K562 (cell line): ENCODE measurements at regions not wholly inside any gene's neighbourhood (a gene's known extent, or its start where the extent isn't known, plus 50 kb on each side); places are given as distances from the start of the nearest gene placed in this dataset.

Experiments
- ATAC-seq: fragments of 200-7000 bp; cut with Tn5 transposase; 3 replicates; pipeline ENCODE4 v1.9.1; 2020; ENCODE audit warnings: moderate library complexity
- BruUV-seq: library from RNA; stranded (reverse); fragments of 400-500 nt; replicated peaks from 2 replicates; lab custom pipeline; 2021; lab: Mats Ljungman, UMichigan
- CTCF ChIA-PET: fragments of 300-600 bp; formaldehyde crosslinking; extraction: SDS; loops from one replicate; lab custom pipeline; 2021; ENCODE audit warnings: low intra/inter-chr PET ratio; lab: Yijun Ruan, JAX
- POLR2A ChIA-PET: fragments of 300-600, 350-650 bp; sonication (Branson Sonifier 250); formaldehyde crosslinking; extraction: SDS; loops from one replicate; lab custom pipeline; 2021; ENCODE audit warnings: antibody characterized with exemption, inconsistent platforms; lab: Yijun Ruan, JAX
- DNase-seq, 4 experiments: peaks; one replicate each; pipeline versions ENCODE4 v3.0.0 to v3.0.0-alpha.2; 2011 to 2018; ENCODE audit warnings: low spot score in 3 of 4, mixed read lengths in 3 of 4; ENCODE audit errors: extremely low read depth in 1 of 4
- FAIRE-seq: peaks from 2 replicates; lab custom pipeline; 2011; peaks lifted over from hg19 to GRCh38; lab: Jason Lieb, UNC
- H2AFZ ChIP-seq: 2 replicates; pipeline ENCODE4 v1.6.0; 2011; ENCODE audit warnings: low read depth, low read length, control low read depth, inconsistent platforms
- H3K27ac ChIP-seq: fragments of 200-600 bp; 3 replicates; pipeline ENCODE4 v1.8.0; 2011; ENCODE audit warnings: low read depth, mild to moderate bottlenecking, control low read depth, inconsistent platforms, low read length, moderate library complexity, mixed read lengths; ENCODE audit errors: extremely low read depth
- H3K27me3 ChIP-seq, 2 experiments: fragments of 300-600 bp in 1 of 2; 2 replicates in 1 of 2; 3 replicates in 1 of 2; pipeline versions ENCODE4 v1.6.0 to v1.8.0; 2011; ENCODE audit warnings: inconsistent platforms in 2 of 2, low read length in 2 of 2, mild to moderate bottlenecking in 1 of 2, mixed read lengths in 1 of 2, moderate library complexity in 1 of 2; ENCODE audit not compliant: control insufficient read depth in 2 of 2, insufficient read depth in 2 of 2
- H3K36me3 ChIP-seq: fragments of 300-600 bp; 3 replicates; pipeline ENCODE4 v1.8.0; 2011; ENCODE audit warnings: mild to moderate bottlenecking, low read length, inconsistent platforms; ENCODE audit not compliant: control insufficient read depth, insufficient read depth
- H3K4me1 ChIP-seq, 2 experiments: fragments of 200-600 bp in 1 of 2; replicated peaks in 1 of 2; 2 replicates in 1 of 2; 3 replicates in 1 of 2; pipeline versions ENCODE4 v1.5.1 to v1.8.0; 2011; ENCODE audit warnings: inconsistent platforms in 2 of 2, low read length in 2 of 2, mild to moderate bottlenecking in 1 of 2, mixed read lengths in 1 of 2, moderate library complexity in 1 of 2; ENCODE audit not compliant: control insufficient read depth in 2 of 2, insufficient read depth in 2 of 2
- H3K4me2 ChIP-seq: 2 replicates; pipeline ENCODE4 v1.6.1; 2011; ENCODE audit warnings: low read length, control low read depth, inconsistent platforms, mixed read lengths; ENCODE audit not compliant: insufficient read depth
- H3K4me3 ChIP-seq: fragments of 200-600 bp; sonication (generic), shearing (Covaris generic); 2 replicates; pipeline ENCODE4 v1.5.1; 2016; ENCODE audit warnings: control low read depth, inconsistent platforms
- H3K79me2 ChIP-seq: fragments of 200-600 bp; 3 replicates; pipeline ENCODE4 v1.8.0; 2011; ENCODE audit warnings: low read length, inconsistent platforms; ENCODE audit not compliant: control insufficient read depth, insufficient read depth
- H3K9ac ChIP-seq, 2 experiments: 2 replicates each; pipeline versions ENCODE4 v1.6.0 to v1.6.1; 2011; ENCODE audit warnings: low read depth in 2 of 2, low read length in 2 of 2, control low read depth in 1 of 2, inconsistent platforms in 1 of 2, mild to moderate bottlenecking in 1 of 2, mixed read lengths in 1 of 2; ENCODE audit not compliant: insufficient read depth in 1 of 2
- H3K9me1 ChIP-seq: one replicate; pipeline ENCODE4 v1.6.0; 2011; ENCODE audit warnings: inconsistent platforms, mild to moderate bottlenecking, low read length, moderate library complexity; ENCODE audit not compliant: control insufficient read depth, insufficient read depth
- H3K9me3 ChIP-seq: replicated peaks from 2 replicates; pipeline ENCODE4 v1.5.1; 2011; ENCODE audit warnings: low read depth, low read length, inconsistent platforms; ENCODE audit not compliant: control insufficient read depth, insufficient read depth
- H4K20me1 ChIP-seq: replicated peaks from 2 replicates; pipeline ENCODE4 v1.6.1; 2011; ENCODE audit warnings: low read length, inconsistent platforms, mixed read lengths; ENCODE audit not compliant: control insufficient read depth, insufficient read depth
- CBX1 ChIP-seq: sonication (generic); IDR thresholded peaks from 2 replicates; pipeline ENCODE4 v1.6.1; 2016; ENCODE audit warnings: antibody characterized with exemption, low read depth, mild to moderate bottlenecking
- CREBBP ChIP-seq: IDR thresholded peaks from one replicate; pipeline ENCODE4 v1.6.1; 2012; ENCODE audit warnings: low read depth, mild to moderate bottlenecking, control low read depth, inconsistent platforms, low read length
- FOXJ3 ChIP-seq: sonication (generic); formaldehyde crosslinking; IDR thresholded peaks from 2 replicates; pipeline ENCODE4 v1.4.0; 2020; ENCODE audit warnings: mild to moderate bottlenecking, missing genetic modification reagents
- KLF10 ChIP-seq: fragments of 250-450 bp; sonication (Bioruptor Pico); IDR thresholded peaks from 2 replicates; pipeline ENCODE4 v1.6.1; 2021; ENCODE audit warnings: matching md5 sums
- MEIS2 ChIP-seq: fragments of 450-650 bp; IDR thresholded peaks from 2 replicates; pipeline ENCODE4 v1.6.1; 2014; ENCODE audit warnings: mild to moderate bottlenecking; ENCODE audit not compliant: partially characterized antibody
- PHF21A ChIP-seq: fragments of 450-650 bp; IDR thresholded peaks from 2 replicates; pipeline ENCODE4 v1.6.1; 2017; ENCODE audit warnings: low read depth, borderline replicate concordance
- PHTF2 ChIP-seq: fragments of 250-450 bp; sonication (Bioruptor Pico); IDR thresholded peaks from 2 replicates; pipeline ENCODE4 v1.5.0; 2021; ENCODE audit warnings: mild to moderate bottlenecking
- SMARCE1 ChIP-seq: fragments of 450-650 bp; IDR thresholded peaks from 2 replicates; pipeline ENCODE4 v1.7.1; 2016; ENCODE audit warnings: mild to moderate bottlenecking
- SRSF7 ChIP-seq: fragments of 200-400 bp; formaldehyde crosslinking; optimal IDR thresholded peaks from 2 replicates; pipeline ENCODE3; 2017; ENCODE audit warnings: mild to moderate bottlenecking, low read depth, low read length
- ZKSCAN1 ChIP-seq: fragments of 150-350 bp; IDR thresholded peaks from 2 replicates; pipeline ENCODE4 v1.6.1; 2016; ENCODE audit warnings: low read depth, low read length
- ZNF134 ChIP-seq: fragments of 250-450 bp; sonication (Bioruptor Pico); conservative IDR thresholded peaks from 2 replicates; pipeline ENCODE4 v1.4.0; 2020
- ZNF347 ChIP-seq: fragments of 450-650 bp; formaldehyde crosslinking; IDR thresholded peaks from 2 replicates; pipeline ENCODE4 v1.4.0; 2020; ENCODE audit warnings: low read depth, mild to moderate bottlenecking, moderate library complexity
- ZNF436 ChIP-seq: fragments of 250-450, 450-650 bp; sonication (Bioruptor Pico); formaldehyde crosslinking; IDR thresholded peaks from 2 replicates; pipeline ENCODE4 v1.7.0; 2020; ENCODE audit warnings: mild to moderate bottlenecking
- WGBS: fragments of 100-300 bp; shearing (Covaris generic); methylation state at CpG from one replicate; pipeline ENCODE4 v1.1.6; 2016; ENCODE audit warnings: low coverage, mixed read lengths; ENCODE audit not compliant: insufficient coverage; ENCODE audit errors: missing lambda C conversion rate; 5-methylcytosine and 5-hydroxymethylcytosine counted together
- in situ Hi-C: fragments of 300-500 bp; cut with MboI; formaldehyde crosslinking; loops from 4 replicates; pipeline ENCODE4 v1.15.0; 2018; ENCODE audit warnings: inconsistent platforms, mixed read lengths
- intact Hi-C: fragments of 100-400 bp; cut with micrococcal nuclease; formaldehyde crosslinking; loops from 2 replicates; pipeline ENCODE4 v1.14.2; 2022
- TF ChIP-seq, protein P1 (sequence below): fragments of 250-450 bp; sonication (Bioruptor Pico); IDR thresholded peaks from 2 replicates; pipeline ENCODE4 v1.8.0; 2022; ENCODE audit warnings: inconsistent platforms, mild to moderate bottlenecking, moderate library complexity, borderline replicate concordance
- TF ChIP-seq, protein P2 (sequence below): sonication (generic); formaldehyde crosslinking; IDR thresholded peaks from 2 replicates; pipeline ENCODE4 v1.8.0; 2022; ENCODE audit warnings: mild to moderate bottlenecking, missing genetic modification reagents
- TF ChIP-seq, protein P3 (sequence below): fragments of 250-450 bp; sonication (Bioruptor Pico); IDR thresholded peaks from 2 replicates; pipeline ENCODE4 v1.4.0; 2020; ENCODE audit warnings: mild to moderate bottlenecking, moderate library complexity, borderline replicate concordance

DNA sequence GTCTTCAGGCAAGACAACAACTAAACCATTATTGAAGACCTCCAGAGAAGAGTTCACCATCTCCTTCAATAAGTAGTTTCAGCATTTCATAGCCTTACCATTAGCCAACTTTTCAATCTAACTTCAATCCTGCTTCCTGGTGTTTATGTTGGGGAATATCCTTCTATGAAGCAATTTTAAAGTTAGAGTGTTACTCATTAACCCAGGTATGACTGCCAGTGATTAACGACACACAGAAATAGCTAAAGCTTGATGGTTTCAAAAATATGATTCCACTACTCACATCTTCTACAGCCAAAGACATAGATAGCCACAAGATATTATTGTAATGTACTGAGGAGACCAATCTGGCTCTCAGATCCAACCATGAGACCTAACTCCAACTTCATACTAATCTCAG lies 403.2 kb downstream of the EFNB2 start (continued):
- TF ChIP-seq, protein P1, sequence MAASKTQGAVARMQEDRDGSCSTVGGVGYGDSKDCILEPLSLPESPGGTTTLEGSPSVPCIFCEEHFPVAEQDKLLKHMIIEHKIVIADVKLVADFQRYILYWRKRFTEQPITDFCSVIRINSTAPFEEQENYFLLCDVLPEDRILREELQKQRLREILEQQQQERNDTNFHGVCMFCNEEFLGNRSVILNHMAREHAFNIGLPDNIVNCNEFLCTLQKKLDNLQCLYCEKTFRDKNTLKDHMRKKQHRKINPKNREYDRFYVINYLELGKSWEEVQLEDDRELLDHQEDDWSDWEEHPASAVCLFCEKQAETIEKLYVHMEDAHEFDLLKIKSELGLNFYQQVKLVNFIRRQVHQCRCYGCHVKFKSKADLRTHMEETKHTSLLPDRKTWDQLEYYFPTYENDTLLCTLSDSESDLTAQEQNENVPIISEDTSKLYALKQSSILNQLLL = no peak
- TF ChIP-seq ZNF134 (CRISPR knock-in tag) = no peak

DNA sequence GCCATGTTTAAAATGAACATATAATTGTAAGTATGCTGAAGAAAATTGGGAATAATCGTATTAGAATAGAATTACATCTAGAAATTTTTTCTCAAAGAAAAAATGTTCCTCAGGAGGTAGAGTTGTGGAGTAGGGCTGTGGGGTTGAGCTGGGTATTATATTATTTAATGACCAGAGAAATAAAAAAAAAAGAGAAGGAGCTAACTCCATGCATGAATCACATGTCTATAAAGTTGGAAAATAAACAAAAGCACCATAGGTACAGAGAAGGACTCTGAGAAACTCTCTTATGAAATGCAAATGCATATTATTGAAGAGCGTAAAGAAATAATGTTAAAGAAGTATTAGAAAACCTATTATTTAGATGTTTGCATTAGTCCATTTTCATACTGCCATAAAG lies 405.5 kb downstream of the EFNB2 start:
- Histone ChIP-seq H3K36me3 (no peaks in the 10 kb centered on the region), H2AFZ (no peak overlapping the region), H3K27me3 (no peaks in the 10 kb centered on the region), H3K9me1 (no peaks in the 10 kb centered on the region), H3K79me2 (no peaks in the 10 kb centered on the region), H3K9ac (no peak overlapping the region), H3K4me1 (no peaks in the 10 kb centered on the region), H3K4me3 (no peak overlapping the region), H3K27ac (no peak overlapping the region), H4K20me1 (no peaks in the 10 kb centered on the region), H3K4me2 (no peak overlapping the region), H3K9me3 (no peaks in the 10 kb centered on the region)
- ATAC-seq (no peak), FAIRE-seq (no peak), DNase-seq (no peak)
- 0% methylated on average over 2 of the region's 2 CpGs for WGBS
- TF ChIP-seq ZNF347 (no peak), CBX1 (no peak), SRSF7 (no peak), MEIS2 (no peak), PHF21A (no peak), FOXJ3 (CRISPR knock-in tag) (no peak), SMARCE1 (no peak), ZKSCAN1 (no peak), KLF10 (no peak), ZNF436 (CRISPR knock-in tag) (no peak), PHTF2 (CRISPR knock-in tag) (no peak), CREBBP (no peak)
- TF ChIP-seq, protein P2, sequence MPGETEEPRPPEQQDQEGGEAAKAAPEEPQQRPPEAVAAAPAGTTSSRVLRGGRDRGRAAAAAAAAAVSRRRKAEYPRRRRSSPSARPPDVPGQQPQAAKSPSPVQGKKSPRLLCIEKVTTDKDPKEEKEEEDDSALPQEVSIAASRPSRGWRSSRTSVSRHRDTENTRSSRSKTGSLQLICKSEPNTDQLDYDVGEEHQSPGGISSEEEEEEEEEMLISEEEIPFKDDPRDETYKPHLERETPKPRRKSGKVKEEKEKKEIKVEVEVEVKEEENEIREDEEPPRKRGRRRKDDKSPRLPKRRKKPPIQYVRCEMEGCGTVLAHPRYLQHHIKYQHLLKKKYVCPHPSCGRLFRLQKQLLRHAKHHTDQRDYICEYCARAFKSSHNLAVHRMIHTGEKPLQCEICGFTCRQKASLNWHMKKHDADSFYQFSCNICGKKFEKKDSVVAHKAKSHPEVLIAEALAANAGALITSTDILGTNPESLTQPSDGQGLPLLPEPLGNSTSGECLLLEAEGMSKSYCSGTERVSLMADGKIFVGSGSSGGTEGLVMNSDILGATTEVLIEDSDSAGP (CRISPR knock-in tag) = no peak
- TF ChIP-seq, protein P3, sequence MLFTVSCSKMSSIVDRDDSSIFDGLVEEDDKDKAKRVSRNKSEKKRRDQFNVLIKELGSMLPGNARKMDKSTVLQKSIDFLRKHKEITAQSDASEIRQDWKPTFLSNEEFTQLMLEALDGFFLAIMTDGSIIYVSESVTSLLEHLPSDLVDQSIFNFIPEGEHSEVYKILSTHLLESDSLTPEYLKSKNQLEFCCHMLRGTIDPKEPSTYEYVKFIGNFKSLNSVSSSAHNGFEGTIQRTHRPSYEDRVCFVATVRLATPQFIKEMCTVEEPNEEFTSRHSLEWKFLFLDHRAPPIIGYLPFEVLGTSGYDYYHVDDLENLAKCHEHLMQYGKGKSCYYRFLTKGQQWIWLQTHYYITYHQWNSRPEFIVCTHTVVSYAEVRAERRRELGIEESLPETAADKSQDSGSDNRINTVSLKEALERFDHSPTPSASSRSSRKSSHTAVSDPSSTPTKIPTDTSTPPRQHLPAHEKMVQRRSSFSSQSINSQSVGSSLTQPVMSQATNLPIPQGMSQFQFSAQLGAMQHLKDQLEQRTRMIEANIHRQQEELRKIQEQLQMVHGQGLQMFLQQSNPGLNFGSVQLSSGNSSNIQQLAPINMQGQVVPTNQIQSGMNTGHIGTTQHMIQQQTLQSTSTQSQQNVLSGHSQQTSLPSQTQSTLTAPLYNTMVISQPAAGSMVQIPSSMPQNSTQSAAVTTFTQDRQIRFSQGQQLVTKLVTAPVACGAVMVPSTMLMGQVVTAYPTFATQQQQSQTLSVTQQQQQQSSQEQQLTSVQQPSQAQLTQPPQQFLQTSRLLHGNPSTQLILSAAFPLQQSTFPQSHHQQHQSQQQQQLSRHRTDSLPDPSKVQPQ (CRISPR knock-in tag) = no peak
- in situ Hi-C loops (no loop called here), intact Hi-C loops (no loop called here)
- ChIA-PET CTCF (no interaction called here), POLR2A (no interaction called here)
- no TSS peak for BruUV-seq
